ENCODE measurements at regions not wholly inside any gene's neighbourhood (a gene's known extent, or its start where the extent isn't known, plus 50 kb on each side); places are given as distances from the start of the nearest gene placed in this dataset.

- DNase-seq (ENCODE audit: low read depth): peak; percentile 20
These were observed 501.5 kb upstream of the USP15 start for GRCh38 chr12:61758661-61759060.

- DNase-seq (ENCODE audit: low read depth): no peak
These were observed 494.3 kb upstream of the USP15 start for GRCh38 chr12:61765926-61766325.

DNA sequence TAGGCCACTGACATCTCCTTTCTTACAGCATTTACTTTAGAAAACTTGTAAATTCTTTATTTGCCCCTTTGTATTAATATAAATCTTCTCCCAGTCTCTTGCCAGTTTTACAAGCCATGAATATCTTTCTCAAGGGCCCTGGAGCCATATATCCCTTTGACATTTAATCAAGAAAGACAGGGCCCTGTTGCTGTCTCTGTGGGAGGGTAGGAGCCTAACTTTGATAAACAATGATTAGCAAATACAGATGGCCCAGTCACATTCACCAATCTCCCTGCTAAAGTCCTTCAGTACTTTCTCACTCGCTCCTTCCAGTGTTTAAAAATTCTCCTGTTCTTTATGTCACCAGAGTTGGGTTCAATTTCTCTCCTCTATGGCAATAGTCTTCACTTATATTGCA lies 479.8 kb upstream of the USP15 start:
- no peak for DNase-seq (ENCODE audit: low read depth)

DNA sequence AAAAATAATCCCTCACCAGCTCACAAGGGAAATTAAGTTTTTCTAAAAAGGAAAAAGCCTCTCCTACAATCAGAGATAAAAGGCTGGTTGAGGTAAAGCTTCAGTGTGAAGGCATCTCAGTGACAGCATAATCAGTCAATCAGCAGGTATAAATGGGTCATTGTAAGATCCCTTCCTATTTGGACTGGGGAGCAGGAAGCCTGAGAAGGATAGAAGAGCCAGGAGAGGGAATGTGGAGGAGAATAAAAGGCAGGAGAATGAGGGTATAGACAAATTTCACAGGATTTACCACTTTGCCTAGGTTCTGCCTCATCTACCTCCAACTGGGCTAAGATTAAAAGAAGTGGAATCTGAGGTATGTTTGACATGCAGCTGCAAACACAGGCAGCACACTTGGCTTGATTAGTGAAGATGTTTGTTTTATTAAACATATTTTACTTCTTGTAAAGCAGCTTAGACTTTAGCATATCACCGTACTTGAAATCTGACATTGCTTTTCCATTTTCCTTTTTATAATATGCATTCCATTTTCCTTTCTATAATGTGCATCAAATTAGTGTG lies 479.1 kb upstream of the USP15 start:
- no peak for DNase-seq (ENCODE audit: low read depth)

GRCh38 chr12:61796846-61797245 lies 463.4 kb upstream of the USP15 start:
- no peak for DNase-seq (ENCODE audit: low read depth)

DNA sequence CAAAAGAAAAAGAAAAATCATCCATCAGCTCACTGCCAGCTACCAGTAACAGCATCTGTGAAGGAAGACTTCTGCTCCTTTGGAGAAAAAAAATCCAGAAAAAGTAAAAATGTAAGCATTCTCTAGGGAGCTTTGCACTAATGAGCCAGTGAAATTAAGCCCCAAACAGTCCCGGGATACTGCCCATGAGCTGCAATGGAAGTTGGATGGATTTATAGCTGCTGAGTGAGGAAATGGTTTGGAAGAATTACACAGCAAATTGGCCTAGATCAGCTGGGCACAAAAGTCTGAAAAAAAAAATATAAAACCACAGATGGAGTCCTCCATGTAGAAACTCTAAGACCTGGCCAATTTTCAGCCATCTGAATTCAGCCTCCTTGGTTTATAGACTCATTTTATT lies 462.9 kb upstream of the USP15 start:
- DNase-seq (ENCODE audit: low read depth): no peak

DNA sequence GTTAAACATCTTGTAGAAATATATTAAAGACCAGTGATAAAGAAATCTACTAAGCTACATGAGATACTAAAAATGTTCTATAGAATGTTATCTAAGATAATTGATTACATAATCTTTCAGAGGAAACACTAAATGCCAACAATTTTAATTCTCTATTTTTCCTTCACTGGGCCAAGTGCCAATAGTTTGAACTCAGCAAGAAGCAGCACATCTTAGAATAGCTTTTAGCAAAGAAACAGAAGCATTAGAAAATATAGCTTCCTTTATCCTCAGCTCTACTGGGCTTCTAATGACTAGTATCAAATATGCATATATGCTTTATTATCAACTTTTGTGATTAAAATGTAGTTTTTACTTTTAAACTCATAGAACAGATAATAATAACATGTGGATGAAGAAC lies 461.4 kb upstream of the USP15 start:
- no peak for DNase-seq (ENCODE audit: low read depth)

- no peak for DNase-seq (ENCODE audit: low read depth)
These were observed 455.9 kb upstream of the USP15 start for GRCh38 chr12:61804301-61804700.

GRCh38 chr12:61808856-61809255 lies 451.3 kb upstream of the USP15 start:
- peak; percentile 2 for DNase-seq (ENCODE audit: low read depth)

- no peak for DNase-seq (ENCODE audit: low read depth)
These were observed 449.7 kb upstream of the USP15 start for GRCh38 chr12:61810486-61810885.

DNA sequence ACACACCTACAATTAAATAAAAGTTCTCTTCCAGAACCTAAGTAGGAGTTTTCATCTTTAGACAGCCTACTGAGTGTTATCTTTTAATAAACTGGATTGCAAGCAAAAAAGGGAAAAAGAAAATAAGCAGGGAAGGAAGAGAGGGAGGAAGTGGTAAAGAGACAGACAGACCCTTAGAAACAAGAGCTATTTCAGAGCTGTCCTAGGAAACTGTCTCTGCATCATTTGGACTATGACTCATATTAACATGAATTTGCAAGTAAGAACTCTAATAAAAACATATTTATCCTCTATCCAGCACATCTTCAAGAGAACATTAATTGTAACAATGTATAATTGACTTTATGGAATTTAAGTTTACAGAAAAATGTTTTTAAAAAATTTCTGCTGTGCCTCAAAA lies 438.8 kb upstream of the USP15 start:
- DNase-seq (ENCODE audit: low read depth): peak; percentile 3

DNA sequence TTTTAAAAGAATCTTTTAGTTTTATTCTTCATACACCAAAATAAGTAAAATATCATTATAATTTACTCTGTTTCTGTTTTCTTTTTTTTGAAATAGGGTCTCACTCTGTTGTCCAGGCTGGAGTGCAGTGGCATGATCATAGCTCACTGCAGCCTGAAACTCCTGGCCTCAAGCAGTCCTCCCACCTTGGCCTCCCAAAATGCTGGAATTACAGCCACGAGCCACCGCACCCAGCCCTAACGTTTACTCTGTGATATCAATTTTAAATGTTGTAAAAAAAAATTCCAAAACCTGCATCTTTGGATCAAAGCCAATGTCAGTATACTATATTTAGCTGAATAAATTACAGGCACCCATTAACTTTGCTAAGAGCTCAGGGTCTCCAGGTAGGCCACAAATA lies 437.1 kb upstream of the USP15 start:
- no peak for DNase-seq (ENCODE audit: low read depth)

- DNase-seq (ENCODE audit: low read depth): no peak
These were observed 413.4 kb upstream of the USP15 start for GRCh38 chr12:61846765-61847164.

DNA sequence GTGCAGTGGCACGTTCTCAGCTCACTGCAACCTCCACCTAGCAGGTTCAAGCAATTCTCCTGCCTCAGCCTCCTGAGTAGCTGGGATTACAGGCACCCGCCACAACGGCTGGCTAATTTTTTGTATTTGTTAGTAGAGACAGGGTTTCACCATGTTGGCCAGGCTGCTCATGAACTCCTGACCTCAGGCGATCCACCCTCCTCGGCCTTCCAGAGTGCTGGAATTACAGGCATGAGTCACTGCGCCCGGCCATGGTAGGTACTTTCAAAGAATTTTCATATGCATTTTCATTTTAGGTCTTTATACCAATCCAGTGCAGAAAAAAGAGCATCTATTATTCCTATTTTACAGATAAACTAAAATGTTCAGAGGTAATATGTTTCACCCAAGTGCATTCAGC lies 411.3 kb upstream of the USP15 start:
- peak; percentile 30 for DNase-seq (ENCODE audit: low read depth)

DNA sequence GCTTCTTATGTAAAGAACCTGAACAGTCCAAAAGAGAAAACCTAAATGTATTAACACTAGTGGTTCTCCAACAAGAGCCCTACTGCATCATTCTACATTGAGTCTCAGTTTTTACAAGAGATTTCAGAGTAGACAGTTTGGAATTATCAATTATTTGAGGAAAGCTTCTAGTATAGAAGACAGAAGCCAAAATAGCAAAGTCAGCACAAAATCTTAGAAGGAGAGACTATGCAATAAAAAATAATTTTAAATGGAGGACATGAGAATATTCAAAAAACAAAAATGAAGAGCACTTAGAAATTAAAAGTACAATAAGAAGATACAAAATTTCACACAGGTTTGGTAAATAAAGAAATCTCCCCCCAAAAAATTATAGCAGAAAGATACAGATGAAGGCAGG lies 406.3 kb upstream of the USP15 start:
- DNase-seq (ENCODE audit: low read depth): no peak

- peak; percentile 26 for DNase-seq (ENCODE audit: low read depth)
These were observed 405.3 kb upstream of the USP15 start for GRCh38 chr12:61854902-61855301.

- no peak for DNase-seq (ENCODE audit: low read depth)
These were observed 402.2 kb upstream of the USP15 start for GRCh38 chr12:61857968-61858367.

DNA sequence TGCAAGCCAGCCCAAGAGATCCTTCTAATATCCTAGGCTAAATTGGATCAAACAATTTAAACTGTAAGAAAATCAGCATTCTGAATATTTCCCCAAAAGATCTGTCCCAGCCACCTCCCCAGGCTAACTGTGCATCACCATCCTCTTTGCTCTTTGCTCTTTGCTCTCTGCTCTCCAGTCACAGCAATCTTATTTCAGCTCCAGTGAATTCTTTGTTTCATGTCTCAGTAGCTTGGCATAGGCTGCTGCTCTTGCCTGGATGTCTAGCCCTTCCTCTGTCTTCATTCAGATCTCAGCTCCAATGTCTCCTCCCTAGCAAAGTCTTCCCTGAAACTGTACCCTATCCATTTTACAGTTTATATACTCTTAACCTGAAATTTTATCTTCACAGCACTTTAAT lies 399.8 kb upstream of the USP15 start:
- DNase-seq (ENCODE audit: low read depth): peak; percentile 6

GRCh38 chr12:61862986-61863385 lies 397.2 kb upstream of the USP15 start:
- DNase-seq (ENCODE audit: low read depth): no peak

GRCh38 chr12:61863811-61864210 lies 396.4 kb upstream of the USP15 start:
- no peak for DNase-seq (ENCODE audit: low read depth)

DNA sequence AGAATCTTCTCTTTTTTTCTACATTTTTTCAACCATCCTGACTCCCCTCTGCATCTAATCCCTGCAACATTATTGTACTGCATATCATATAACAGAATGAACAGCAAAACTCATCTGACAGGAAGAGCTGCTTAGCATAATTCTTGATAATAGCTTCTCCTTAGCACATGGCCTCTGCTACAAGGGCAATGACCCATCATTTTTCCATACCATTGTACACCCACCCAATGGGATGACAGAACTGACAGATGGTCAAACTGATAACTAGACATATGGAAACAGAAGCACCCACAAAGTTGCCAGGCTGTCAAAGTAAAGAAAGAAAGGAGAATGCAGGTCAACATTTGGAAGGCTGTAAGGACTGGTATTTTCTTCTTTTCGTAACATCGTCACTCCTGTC lies 390.4 kb upstream of the USP15 start:
- no peak for DNase-seq (ENCODE audit: low read depth)

DNA sequence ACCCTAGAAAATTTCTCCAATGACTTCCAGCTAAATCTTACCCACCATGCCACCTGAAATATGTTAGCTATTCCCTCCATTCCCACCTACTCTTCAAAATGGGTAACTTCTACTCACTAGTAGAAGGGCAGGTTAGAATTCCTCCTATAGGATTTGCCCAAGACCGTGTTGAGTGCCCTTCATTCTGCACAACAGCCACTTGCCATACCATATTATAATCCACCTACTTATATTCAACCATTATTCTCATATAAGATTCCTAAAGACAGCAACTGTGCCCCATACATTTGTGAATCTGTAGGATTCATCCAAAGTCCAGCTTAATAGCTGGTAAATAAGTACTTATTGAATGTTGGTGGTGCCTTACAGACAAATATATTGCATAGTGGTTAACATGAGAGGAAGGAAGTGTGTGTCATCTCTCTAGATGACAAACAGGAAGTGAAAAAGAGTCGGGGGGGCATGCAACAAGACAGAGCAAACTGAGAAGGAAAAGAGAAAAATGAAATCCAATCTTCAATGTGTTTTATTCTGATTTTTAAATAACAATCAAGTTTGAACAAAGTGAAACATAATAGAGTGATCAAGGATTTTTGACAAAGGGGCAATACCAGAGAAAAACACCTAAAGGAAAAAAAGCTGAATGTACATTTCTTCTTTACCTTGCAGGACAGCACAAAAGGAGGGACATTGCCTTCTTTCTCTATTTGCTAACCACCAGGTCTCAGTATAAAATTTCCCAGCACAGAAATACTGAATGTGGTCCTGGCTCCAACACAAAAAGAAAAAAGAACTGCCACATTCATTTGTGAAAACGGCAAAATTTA lies 389.3 kb upstream of the USP15 start:
- no peak for DNase-seq (ENCODE audit: low read depth)

DNA sequence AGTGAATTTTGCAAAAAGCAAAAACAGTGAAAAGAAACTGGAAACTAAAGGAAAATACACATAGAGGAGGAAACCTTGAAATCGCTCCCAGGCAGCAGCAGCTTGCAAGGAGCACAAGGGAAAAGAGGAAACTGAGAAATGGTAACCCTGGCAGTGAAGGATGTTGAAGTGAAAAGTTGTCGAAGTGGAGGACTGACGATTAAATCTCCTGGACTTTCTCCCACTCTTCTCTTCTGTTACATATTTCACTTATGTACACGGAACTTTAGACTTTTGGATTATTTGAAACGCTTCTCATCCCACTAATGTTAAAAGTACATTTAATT lies 388.8 kb upstream of the USP15 start:
- no peak for DNase-seq (ENCODE audit: low read depth)

DNA sequence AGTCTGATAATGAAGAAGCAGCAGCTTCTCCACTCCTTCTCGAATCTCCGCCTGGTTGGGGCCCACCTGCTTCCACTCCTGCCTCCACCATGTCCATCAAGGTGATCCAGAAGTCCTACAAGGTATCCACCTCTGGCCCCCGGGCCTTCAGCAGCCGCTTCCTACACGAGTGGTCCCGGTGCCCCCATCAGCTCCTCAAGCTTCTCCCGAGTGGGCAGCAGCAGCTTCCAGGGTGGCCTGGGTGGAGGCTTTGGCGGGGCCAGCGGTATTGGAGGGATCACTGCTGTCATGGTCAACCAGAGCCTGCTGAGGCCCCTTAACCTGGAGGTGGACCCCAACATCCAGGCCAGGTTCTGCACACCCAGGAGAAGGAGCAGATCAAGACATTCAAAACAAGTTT lies 381.0 kb upstream of the USP15 start:
- DNase-seq (ENCODE audit: low read depth): no peak
